CD14-positive monocyte (primary cell): ENCODE measurements at regions not wholly inside any gene's neighbourhood (a gene's known extent, or its start where the extent isn't known, plus 50 kb on each side); places are given as distances from the start of the nearest gene placed in this dataset.

Source experiments
- DNase-seq, 3 donors: peaks; one replicate each; pipeline ENCODE4 v3.0.0-alpha.2; 2011 to 2022
- H2AFZ ChIP-seq: 2 replicates; pipeline ENCODE4 v1.6.0; 2012; ENCODE audit warnings: mild to moderate bottlenecking, low read depth, low read length, inconsistent platforms; ENCODE audit not compliant: insufficient read depth, poor library complexity, severe bottlenecking
- H3K27ac ChIP-seq, 2 donors: 1 replicate in 1 of 2; 2 replicates in 1 of 2; pipeline ENCODE4 v1.5.1; 2012 to 2013; ENCODE audit warnings: low read length in 2 of 2, control low read depth in 1 of 2, inconsistent platforms in 1 of 2, low read depth in 1 of 2, mild to moderate bottlenecking in 1 of 2
- H3K27me3 ChIP-seq, 2 donors: one replicate each; pipeline versions ENCODE4 v1.6.0 to v1.6.1; 2011 to 2013; ENCODE audit warnings: low read length in 2 of 2; ENCODE audit not compliant: control insufficient read depth in 2 of 2, insufficient read depth in 2 of 2
- H3K36me3 ChIP-seq, 2 donors: replicated peaks in 1 of 2; 1 replicate in 1 of 2; 2 replicates in 1 of 2; pipeline versions ENCODE4 v1.5.1 to v1.6.1; 2012 to 2013; ENCODE audit warnings: low read length in 2 of 2, control low read depth in 1 of 2, inconsistent platforms in 1 of 2, mild to moderate bottlenecking in 1 of 2; ENCODE audit not compliant: insufficient read depth in 2 of 2, control insufficient read depth in 1 of 2
- H3K4me1 ChIP-seq, 2 donors: 1 replicate in 1 of 2; 2 replicates in 1 of 2; pipeline versions ENCODE4 v1.5.1 to v1.6.1; 2012 to 2013; ENCODE audit warnings: low read length in 2 of 2, control low read depth in 1 of 2, inconsistent platforms in 1 of 2, mild to moderate bottlenecking in 1 of 2, moderate library complexity in 1 of 2; ENCODE audit not compliant: insufficient read depth in 2 of 2, control insufficient read depth in 1 of 2
- H3K4me2 ChIP-seq: replicated peaks from 2 replicates; pipeline ENCODE3; 2012; ENCODE audit warnings: low read length, moderate library complexity, mild to moderate bottlenecking; ENCODE audit not compliant: poor library complexity, severe bottlenecking; ENCODE audit errors: extremely low read depth
- H3K4me3 ChIP-seq, 3 experiments: fragments of 200-600 bp in 1 of 3; sonication (generic) in 1 of 3; replicated peaks in 1 of 3; 1 replicate in 2 of 3; 2 replicates in 1 of 3; pipeline ENCODE4 v1.5.1; 2011 to 2013; ENCODE audit warnings: low read length in 3 of 3, mild to moderate bottlenecking in 3 of 3, control low read depth in 2 of 3, low read depth in 2 of 3, inconsistent platforms in 1 of 3, moderate library complexity in 1 of 3
- H3K79me2 ChIP-seq: 2 replicates; pipeline ENCODE4 v1.6.0; 2012; ENCODE audit warnings: mild to moderate bottlenecking, control low read depth, inconsistent platforms, low read length, moderate library complexity; ENCODE audit not compliant: insufficient read depth
- H3K9ac ChIP-seq: 2 replicates; pipeline ENCODE4 v1.6.0; 2017; ENCODE audit warnings: low read length, mild to moderate bottlenecking; ENCODE audit not compliant: insufficient read depth, poor library complexity, severe bottlenecking
- H3K9me3 ChIP-seq, 2 donors: replicated peaks in 1 of 2; 1 replicate in 1 of 2; 2 replicates in 1 of 2; pipeline versions ENCODE4 v1.5.1 to v1.6.1; 2012 to 2013; ENCODE audit warnings: low read length in 2 of 2, control low read depth in 1 of 2; ENCODE audit not compliant: control insufficient read depth in 1 of 2, insufficient read depth in 1 of 2
- H4K20me1 ChIP-seq: 2 replicates; pipeline ENCODE4 v1.6.0; 2012; ENCODE audit warnings: mild to moderate bottlenecking, low read length, control low read depth, moderate library complexity; ENCODE audit not compliant: insufficient read depth
- H3K27ac Mint-ChIP-seq, 7 donors: one replicate each; pipeline ENCODE4 v1.8.0; 2020; ENCODE audit warnings: mild to moderate bottlenecking in 7 of 7, mixed read lengths in 7 of 7, moderate library complexity in 6 of 7, inconsistent platforms in 2 of 7
- H3K27me3 Mint-ChIP-seq, 3 donors: one replicate each; pipeline ENCODE4 v1.8.0; 2021 to 2022; ENCODE audit warnings: low read depth in 3 of 3, mild to moderate bottlenecking in 3 of 3, mixed read lengths in 3 of 3, moderate library complexity in 3 of 3, inconsistent platforms in 1 of 3
- H3K36me3 Mint-ChIP-seq, 2 donors: one replicate each; pipeline ENCODE4 v1.8.0; 2020; ENCODE audit warnings: mixed read lengths in 2 of 2, inconsistent platforms in 1 of 2, mild to moderate bottlenecking in 1 of 2
- H3K4me1 Mint-ChIP-seq: one replicate; pipeline ENCODE4 v1.8.0; 2020; ENCODE audit warnings: mild to moderate bottlenecking, mixed read lengths
- H3K4me3 Mint-ChIP-seq, 2 donors: one replicate each; pipeline ENCODE4 v1.8.0; 2020; ENCODE audit warnings: mild to moderate bottlenecking in 2 of 2, mixed read lengths in 2 of 2, moderate library complexity in 1 of 2
- H3K9me3 Mint-ChIP-seq, 7 donors: one replicate each; pipeline ENCODE4 v1.8.0; 2020 to 2022; ENCODE audit warnings: mixed read lengths in 7 of 7, mild to moderate bottlenecking in 6 of 7, moderate library complexity in 6 of 7, inconsistent platforms in 2 of 7
- CTCF ChIP-seq: fragments of 200-600 bp; IDR thresholded peaks from one replicate; pipeline ENCODE4 v1.8.0; 2022; ENCODE audit warnings: antibody characterized with exemption, mild to moderate bottlenecking
- WGBS: methylation state at CpG from one replicate; pipeline ENCODE4 v1.1.5; 2013; ENCODE audit warnings: missing lambda C conversion rate; ENCODE audit not compliant: insufficient coverage; 5-methylcytosine and 5-hydroxymethylcytosine counted together
- intact Hi-C, 2 donors: fragments of 100-400 bp; cut with micrococcal nuclease; formaldehyde crosslinking; loops; one replicate each; pipeline versions ENCODE4 v1.15.0 to v1.15.1; 2023

- WGBS: 94% methylated on average over 2 of the region's 3 CpGs
- Histone ChIP-seq H3K27me3 (no peaks in the 10 kb centered on the region), H2AFZ (no peak overlapping the region), H3K9me3 (peaks cover 0 to 8% of the 10 kb centered on the region in 2 donors), H3K27ac (no peak overlapping the region), H4K20me1 (no peaks in the 10 kb centered on the region), H3K79me2 (no peaks in the 10 kb centered on the region), H3K4me2 (no peak overlapping the region), H3K9ac (no peak overlapping the region), H3K4me3 (no peak overlapping the region), H3K4me1 (no peaks in the 10 kb centered on the region), H3K36me3 (no peaks in the 10 kb centered on the region)
- H3K9me3 Mint-ChIP-seq: peaks cover 0 to 6% (median 2%) of the 10 kb centered on the region in 7 donors
- no peak overlapping the region for H3K4me3 Mint-ChIP-seq
- H3K27me3 Mint-ChIP-seq: peaks cover 0 to 1% (median 0%) of the 10 kb centered on the region in 3 donors
- intact Hi-C loops: no loop called here
- no peaks in the 10 kb centered on the region for H3K4me1 Mint-ChIP-seq
- no peaks in the 10 kb centered on the region for H3K36me3 Mint-ChIP-seq
- no peak overlapping the region for H3K27ac Mint-ChIP-seq
- TF ChIP-seq CTCF: no peak
- no peak for DNase-seq
Observed at GRCh38 chr10:106341356-106341755, 823.1 kb downstream of the SORCS1 start.

- intact Hi-C loops: no loop called here
- WGBS: no CpG with 5 or more reads among the region's 2 CpGs
- no peak overlapping the region for H3K27ac ChIP-seq
Observed at GRCh38 chr10:106338486-106338885, 826.0 kb downstream of the SORCS1 start.

More at GRCh38 chr10:106338486-106338885, 826.0 kb downstream of the SORCS1 start:
- no peak overlapping the region for H3K4me3 ChIP-seq
- Mint-ChIP-seq H3K4me1 (no peaks in the 10 kb centered on the region), H3K27me3 (peaks cover 0 to 1% (median 0%) of the 10 kb centered on the region in 3 donors), H3K9me3 (peaks cover 0 to 9% (median 7%) of the 10 kb centered on the region in 7 donors), H3K4me3 (no peak overlapping the region), H3K27ac (no peak overlapping the region), H3K36me3 (no peaks in the 10 kb centered on the region)
- H3K4me2 ChIP-seq: no peak overlapping the region
- H3K27me3 ChIP-seq: no peaks in the 10 kb centered on the region
- no peak overlapping the region for H3K9ac ChIP-seq
- H3K9me3 ChIP-seq: peaks cover 4 to 19% of the 10 kb centered on the region in 2 donors
- H3K79me2 ChIP-seq: no peaks in the 10 kb centered on the region
- DNase-seq: no peak
- TF ChIP-seq CTCF: no peak
- no peaks in the 10 kb centered on the region for H3K4me1 ChIP-seq
- H2AFZ ChIP-seq: no peak overlapping the region
- no peaks in the 10 kb centered on the region for H3K36me3 ChIP-seq
- H4K20me1 ChIP-seq: no peaks in the 10 kb centered on the region
